K562 (cell line): ENCODE measurements at regions not wholly inside any gene's neighbourhood (a gene's known extent, or its start where the extent isn't known, plus 50 kb on each side); places are given as distances from the start of the nearest gene placed in this dataset.

Experiments
- ATAC-seq: fragments of 200-7000 bp; cut with Tn5 transposase; 3 replicates; pipeline ENCODE4 v1.9.1; 2020; ENCODE audit warnings: moderate library complexity
- BruUV-seq: library from RNA; stranded (reverse); fragments of 400-500 nt; replicated peaks from 2 replicates; lab custom pipeline; 2021; lab: Mats Ljungman, UMichigan
- CTCF ChIA-PET: fragments of 300-600 bp; formaldehyde crosslinking; extraction: SDS; loops from one replicate; lab custom pipeline; 2021; ENCODE audit warnings: low intra/inter-chr PET ratio; lab: Yijun Ruan, JAX
- POLR2A ChIA-PET: fragments of 300-600, 350-650 bp; sonication (Branson Sonifier 250); formaldehyde crosslinking; extraction: SDS; loops from one replicate; lab custom pipeline; 2021; ENCODE audit warnings: antibody characterized with exemption, inconsistent platforms; lab: Yijun Ruan, JAX
- DNase-seq, 4 experiments: peaks; one replicate each; pipeline versions ENCODE4 v3.0.0 to v3.0.0-alpha.2; 2011 to 2018; ENCODE audit warnings: low spot score in 3 of 4, mixed read lengths in 3 of 4; ENCODE audit errors: extremely low read depth in 1 of 4
- FAIRE-seq: peaks from 2 replicates; lab custom pipeline; 2011; peaks lifted over from hg19 to GRCh38; lab: Jason Lieb, UNC
- H2AFZ ChIP-seq: 2 replicates; pipeline ENCODE4 v1.6.0; 2011; ENCODE audit warnings: low read depth, low read length, control low read depth, inconsistent platforms
- H3K27ac ChIP-seq: fragments of 200-600 bp; 3 replicates; pipeline ENCODE4 v1.8.0; 2011; ENCODE audit warnings: low read depth, mild to moderate bottlenecking, control low read depth, inconsistent platforms, low read length, moderate library complexity, mixed read lengths; ENCODE audit errors: extremely low read depth
- H3K27me3 ChIP-seq, 2 experiments: fragments of 300-600 bp in 1 of 2; 2 replicates in 1 of 2; 3 replicates in 1 of 2; pipeline versions ENCODE4 v1.6.0 to v1.8.0; 2011; ENCODE audit warnings: inconsistent platforms in 2 of 2, low read length in 2 of 2, mild to moderate bottlenecking in 1 of 2, mixed read lengths in 1 of 2, moderate library complexity in 1 of 2; ENCODE audit not compliant: control insufficient read depth in 2 of 2, insufficient read depth in 2 of 2
- H3K36me3 ChIP-seq: fragments of 300-600 bp; 3 replicates; pipeline ENCODE4 v1.8.0; 2011; ENCODE audit warnings: mild to moderate bottlenecking, low read length, inconsistent platforms; ENCODE audit not compliant: control insufficient read depth, insufficient read depth
- H3K4me1 ChIP-seq, 2 experiments: fragments of 200-600 bp in 1 of 2; replicated peaks in 1 of 2; 2 replicates in 1 of 2; 3 replicates in 1 of 2; pipeline versions ENCODE4 v1.5.1 to v1.8.0; 2011; ENCODE audit warnings: inconsistent platforms in 2 of 2, low read length in 2 of 2, mild to moderate bottlenecking in 1 of 2, mixed read lengths in 1 of 2, moderate library complexity in 1 of 2; ENCODE audit not compliant: control insufficient read depth in 2 of 2, insufficient read depth in 2 of 2
- H3K4me2 ChIP-seq: 2 replicates; pipeline ENCODE4 v1.6.1; 2011; ENCODE audit warnings: low read length, control low read depth, inconsistent platforms, mixed read lengths; ENCODE audit not compliant: insufficient read depth
- H3K4me3 ChIP-seq: fragments of 200-600 bp; sonication (generic), shearing (Covaris generic); 2 replicates; pipeline ENCODE4 v1.5.1; 2016; ENCODE audit warnings: control low read depth, inconsistent platforms
- H3K79me2 ChIP-seq: fragments of 200-600 bp; 3 replicates; pipeline ENCODE4 v1.8.0; 2011; ENCODE audit warnings: low read length, inconsistent platforms; ENCODE audit not compliant: control insufficient read depth, insufficient read depth
- H3K9ac ChIP-seq, 2 experiments: 2 replicates each; pipeline versions ENCODE4 v1.6.0 to v1.6.1; 2011; ENCODE audit warnings: low read depth in 2 of 2, low read length in 2 of 2, control low read depth in 1 of 2, inconsistent platforms in 1 of 2, mild to moderate bottlenecking in 1 of 2, mixed read lengths in 1 of 2; ENCODE audit not compliant: insufficient read depth in 1 of 2
- H3K9me1 ChIP-seq: one replicate; pipeline ENCODE4 v1.6.0; 2011; ENCODE audit warnings: inconsistent platforms, mild to moderate bottlenecking, low read length, moderate library complexity; ENCODE audit not compliant: control insufficient read depth, insufficient read depth
- H3K9me3 ChIP-seq: replicated peaks from 2 replicates; pipeline ENCODE4 v1.5.1; 2011; ENCODE audit warnings: low read depth, low read length, inconsistent platforms; ENCODE audit not compliant: control insufficient read depth, insufficient read depth
- H4K20me1 ChIP-seq: replicated peaks from 2 replicates; pipeline ENCODE4 v1.6.1; 2011; ENCODE audit warnings: low read length, inconsistent platforms, mixed read lengths; ENCODE audit not compliant: control insufficient read depth, insufficient read depth
- DDX20 ChIP-seq: fragments of 450-650 bp; IDR thresholded peaks from 2 replicates; pipeline ENCODE4 v1.6.1; 2016; ENCODE audit warnings: missing genetic modification characterization, low read depth, mild to moderate bottlenecking, missing compliant biosample characterization, moderate library complexity
- FOXP1 ChIP-seq: sonication (generic); formaldehyde crosslinking; IDR thresholded peaks from 2 replicates; pipeline ENCODE4 v1.8.0; 2022; ENCODE audit warnings: mild to moderate bottlenecking, missing genetic modification reagents
- GATA2 ChIP-seq: sonication (generic); formaldehyde crosslinking; IDR thresholded peaks from 2 replicates; pipeline ENCODE4 v1.4.0; 2020; ENCODE audit warnings: mild to moderate bottlenecking, missing genetic modification reagents
- KLF13 ChIP-seq: fragments of 450-650 bp; IDR thresholded peaks from 2 replicates; pipeline ENCODE4 v1.6.1; 2016; ENCODE audit warnings: missing genetic modification characterization, low read depth, mild to moderate bottlenecking, missing compliant biosample characterization, moderate library complexity, borderline replicate concordance
- MCM2 ChIP-seq: fragments of 450-650 bp; IDR thresholded peaks from 2 replicates; pipeline ENCODE4 v1.6.1; 2017; ENCODE audit warnings: low read depth, mild to moderate bottlenecking
- MITF ChIP-seq: IDR thresholded peaks from 2 replicates; pipeline ENCODE4 v1.6.1; 2014; ENCODE audit warnings: antibody characterized with exemption
- POLR2AphosphoS5 ChIP-seq: IDR thresholded peaks from 2 replicates; pipeline ENCODE4 v1.6.1; 2011; ENCODE audit warnings: mild to moderate bottlenecking, low read depth, low read length, moderate library complexity; ENCODE audit not compliant: control insufficient read depth, insufficient read depth
- SRSF3 ChIP-seq: fragments of 200-400 bp; formaldehyde crosslinking; IDR thresholded peaks from 2 replicates; pipeline ENCODE4 v1.6.1; 2016; ENCODE audit warnings: mild to moderate bottlenecking, low read length, moderate library complexity; ENCODE audit not compliant: insufficient read depth
- XRCC4 ChIP-seq: IDR thresholded peaks from one replicate; pipeline ENCODE4 v1.6.1; 2011; ENCODE audit not compliant: insufficient read depth, insufficient read length; ENCODE audit errors: extremely low read depth
- ZBTB17 ChIP-seq: fragments of 450-650 bp; formaldehyde crosslinking; IDR thresholded peaks from 2 replicates; pipeline ENCODE4 v1.4.0; 2020; ENCODE audit warnings: mild to moderate bottlenecking
- ZMIZ1 ChIP-seq, 2 experiments: fragments of 150-350 bp in 1 of 2; IDR thresholded peaks; 2 replicates each; pipeline ENCODE4 v1.6.1; 2012 to 2016; ENCODE audit warnings: low read depth in 2 of 2, low read length in 2 of 2, mild to moderate bottlenecking in 1 of 2, moderate library complexity in 1 of 2
- ZNF146 ChIP-seq: IDR thresholded peaks from one replicate; pipeline ENCODE4 v1.6.1; 2018; ENCODE audit warnings: missing compliant biosample characterization; ENCODE audit not compliant: unreplicated experiment
- ZNF311 ChIP-seq: fragments of 250-450 bp; sonication (Bioruptor Pico); IDR thresholded peaks from 2 replicates; pipeline ENCODE4 v1.4.0; 2020; ENCODE audit warnings: mild to moderate bottlenecking, moderate library complexity
- ZNF431 ChIP-seq: sonication (generic); formaldehyde crosslinking; IDR thresholded peaks from 2 replicates; pipeline ENCODE4 v1.8.0; 2022; ENCODE audit warnings: mild to moderate bottlenecking, missing genetic modification reagents
- ZNF507 ChIP-seq: conservative IDR thresholded peaks from 2 replicates; pipeline ENCODE4 v1.6.1; 2017; ENCODE audit warnings: missing genetic modification characterization, missing compliant biosample characterization
- ZNF584 ChIP-seq: fragments of 200-800 bp; sonication (Bioruptor generic); IDR thresholded peaks from 2 replicates; pipeline ENCODE4 v1.6.1; 2016; ENCODE audit warnings: low read depth, mild to moderate bottlenecking, missing genetic modification characterization, missing compliant biosample characterization
- ZNF717 ChIP-seq: fragments of 250-450 bp; sonication (Bioruptor Pico); IDR thresholded peaks from 2 replicates; pipeline ENCODE4 v1.5.0; 2021
- WGBS: fragments of 100-300 bp; shearing (Covaris generic); methylation state at CpG from one replicate; pipeline ENCODE4 v1.1.6; 2016; ENCODE audit warnings: low coverage, mixed read lengths; ENCODE audit not compliant: insufficient coverage; ENCODE audit errors: missing lambda C conversion rate; 5-methylcytosine and 5-hydroxymethylcytosine counted together
- in situ Hi-C: fragments of 300-500 bp; cut with MboI; formaldehyde crosslinking; loops from 4 replicates; pipeline ENCODE4 v1.15.0; 2018; ENCODE audit warnings: inconsistent platforms, mixed read lengths
- intact Hi-C: fragments of 100-400 bp; cut with micrococcal nuclease; formaldehyde crosslinking; loops from 2 replicates; pipeline ENCODE4 v1.14.2; 2022

GRCh38 chr14:58731465-58732293 lies 93.9 kb downstream of the DACT1 start:
- Histone ChIP-seq H3K4me1 (no peaks in the 10 kb centered on the region), H3K9me1 (no peaks in the 10 kb centered on the region), H3K4me2 (no peak overlapping the region), H4K20me1 (no peaks in the 10 kb centered on the region), H3K79me2 (no peaks in the 10 kb centered on the region), H3K9me3 (no peaks in the 10 kb centered on the region), H3K27me3 (no peaks in the 10 kb centered on the region), H3K4me3 (no peak overlapping the region), H3K27ac (no peak overlapping the region), H3K9ac (no peak overlapping the region), H3K36me3 (no peaks in the 10 kb centered on the region), H2AFZ (no peak overlapping the region)
- 0% methylated on average over 2 of the region's 2 CpGs for WGBS
- ATAC-seq = no peak
- intact Hi-C loops (no loop called here), in situ Hi-C loops (no loop called here)
- ChIA-PET CTCF (no interaction called here), POLR2A (no interaction called here)
- TF ChIP-seq ZNF311 (CRISPR knock-in tag) = no peak
- no peak for TF ChIP-seq ZNF584 (CRISPR knock-in tag)
- TF ChIP-seq ZNF507 (tag) = no peak
- no peak for TF ChIP-seq ZNF146
- no peak for TF ChIP-seq GATA2 (CRISPR knock-in tag)
- no peak for TF ChIP-seq XRCC4
- no peak for TF ChIP-seq ZNF717
- TF ChIP-seq ZMIZ1 (IDR thresholded peaks at IDR 0.05; ENCODE audit: low read depth in 2 of 2, low read length in 2 of 2) = no peak
- TF ChIP-seq DDX20 (tag) = no peak
- no peak for TF ChIP-seq FOXP1 (CRISPR knock-in tag)
- no peak for TF ChIP-seq ZBTB17 (CRISPR knock-in tag)
- no peak for TF ChIP-seq KLF13 (tag)
- TF ChIP-seq MCM2 = no peak
- no peak for TF ChIP-seq POLR2AphosphoS5
- no peak for TF ChIP-seq SRSF3
- no peak for TF ChIP-seq ZNF431 (CRISPR knock-in tag)
- no peak for TF ChIP-seq MITF
- DNase-seq = no peak
- no TSS peak for BruUV-seq
- FAIRE-seq = no peak
